ENCODE measurements at regions not wholly inside any gene's neighbourhood (a gene's known extent, or its start where the extent isn't known, plus 50 kb on each side); places are given as distances from the start of the nearest gene placed in this dataset.

- Histone ChIP-seq H3F3A (replicated peaks; ENCODE audit: low read depth) (no peaks in the 10 kb centered on the region), H3K36me3 (ENCODE audit: insufficient read depth) (no peaks in the 10 kb centered on the region), H3K79me2 (replicated peaks; ENCODE audit: insufficient read depth) (no peaks in the 10 kb centered on the region), H3K27ac (ENCODE audit: low read depth) (no peak overlapping the region), H3K4me2 (no peak overlapping the region), H4K20me1 (replicated peaks; ENCODE audit: insufficient read depth) (no peaks in the 10 kb centered on the region), H3K9me2 (ENCODE audit: insufficient read depth) (no peaks in the 10 kb centered on the region), H2AFZ (no peak overlapping the region), H3K27me3 (ENCODE audit: insufficient read depth) (no peaks in the 10 kb centered on the region), H3K4me3 (no peak overlapping the region), H3K4me1 (ENCODE audit: insufficient read depth) (no peaks in the 10 kb centered on the region)
- DNase-seq (ENCODE audit: low spot score) (no peak), ATAC-seq (no peak)
- Mint-ChIP-seq H3K27ac (no peak overlapping the region), H3K36me3 (ENCODE audit: low read depth) (no peaks in the 10 kb centered on the region), H3K4me3 (no peak overlapping the region), H3K4me1 (peaks cover 5% of the 10 kb centered on the region; the same call in 2 of the 3 replicates), H3K27me3 (ENCODE audit: insufficient read depth, low read depth, poor library complexity) (no peaks in the 10 kb centered on the region), H3K9me3 (no peaks in the 10 kb centered on the region)
- TF ChIP-seq ZNF114 (CRISPR knock-in tag; IDR thresholded peaks at IDR 0.05) (no peak), POLR2AphosphoS5 (IDR thresholded peaks at IDR 0.05; ENCODE audit: low read depth) (no peak), EZH2phosphoT487 (IDR thresholded peaks at IDR 0.05; ENCODE audit: unreplicated experiment) (no peak), ZNF331 (CRISPR knock-in tag; IDR thresholded peaks at IDR 0.05; ENCODE audit: low read depth) (no peak), NANOG (IDR thresholded peaks at IDR 0.05; ENCODE audit: borderline replicate concordance) (no peak), CREB1 (CRISPR knock-in tag; IDR thresholded peaks at IDR 0.05; ENCODE audit: low read depth) (no peak), EZH2 (IDR thresholded peaks at IDR 0.05; ENCODE audit: low read depth, unreplicated experiment) (no peak), ZNF462 (CRISPR knock-in tag; IDR thresholded peaks at IDR 0.05) (no peak)
- TF ChIP-seq, protein P1, sequence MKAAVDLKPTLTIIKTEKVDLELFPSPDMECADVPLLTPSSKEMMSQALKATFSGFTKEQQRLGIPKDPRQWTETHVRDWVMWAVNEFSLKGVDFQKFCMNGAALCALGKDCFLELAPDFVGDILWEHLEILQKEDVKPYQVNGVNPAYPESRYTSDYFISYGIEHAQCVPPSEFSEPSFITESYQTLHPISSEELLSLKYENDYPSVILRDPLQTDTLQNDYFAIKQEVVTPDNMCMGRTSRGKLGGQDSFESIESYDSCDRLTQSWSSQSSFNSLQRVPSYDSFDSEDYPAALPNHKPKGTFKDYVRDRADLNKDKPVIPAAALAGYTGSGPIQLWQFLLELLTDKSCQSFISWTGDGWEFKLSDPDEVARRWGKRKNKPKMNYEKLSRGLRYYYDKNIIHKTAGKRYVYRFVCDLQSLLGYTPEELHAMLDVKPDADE (IDR thresholded peaks at IDR 0.05) = no peak
- TF ChIP-seq, protein P2, sequence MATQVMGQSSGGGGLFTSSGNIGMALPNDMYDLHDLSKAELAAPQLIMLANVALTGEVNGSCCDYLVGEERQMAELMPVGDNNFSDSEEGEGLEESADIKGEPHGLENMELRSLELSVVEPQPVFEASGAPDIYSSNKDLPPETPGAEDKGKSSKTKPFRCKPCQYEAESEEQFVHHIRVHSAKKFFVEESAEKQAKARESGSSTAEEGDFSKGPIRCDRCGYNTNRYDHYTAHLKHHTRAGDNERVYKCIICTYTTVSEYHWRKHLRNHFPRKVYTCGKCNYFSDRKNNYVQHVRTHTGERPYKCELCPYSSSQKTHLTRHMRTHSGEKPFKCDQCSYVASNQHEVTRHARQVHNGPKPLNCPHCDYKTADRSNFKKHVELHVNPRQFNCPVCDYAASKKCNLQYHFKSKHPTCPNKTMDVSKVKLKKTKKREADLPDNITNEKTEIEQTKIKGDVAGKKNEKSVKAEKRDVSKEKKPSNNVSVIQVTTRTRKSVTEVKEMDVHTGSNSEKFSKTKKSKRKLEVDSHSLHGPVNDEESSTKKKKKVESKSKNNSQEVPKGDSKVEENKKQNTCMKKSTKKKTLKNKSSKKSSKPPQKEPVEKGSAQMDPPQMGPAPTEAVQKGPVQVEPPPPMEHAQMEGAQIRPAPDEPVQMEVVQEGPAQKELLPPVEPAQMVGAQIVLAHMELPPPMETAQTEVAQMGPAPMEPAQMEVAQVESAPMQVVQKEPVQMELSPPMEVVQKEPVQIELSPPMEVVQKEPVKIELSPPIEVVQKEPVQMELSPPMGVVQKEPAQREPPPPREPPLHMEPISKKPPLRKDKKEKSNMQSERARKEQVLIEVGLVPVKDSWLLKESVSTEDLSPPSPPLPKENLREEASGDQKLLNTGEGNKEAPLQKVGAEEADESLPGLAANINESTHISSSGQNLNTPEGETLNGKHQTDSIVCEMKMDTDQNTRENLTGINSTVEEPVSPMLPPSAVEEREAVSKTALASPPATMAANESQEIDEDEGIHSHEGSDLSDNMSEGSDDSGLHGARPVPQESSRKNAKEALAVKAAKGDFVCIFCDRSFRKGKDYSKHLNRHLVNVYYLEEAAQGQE (IDR thresholded peaks at IDR 0.05; ENCODE audit: unreplicated experiment) = no peak
Measured at GRCh38 chr7:13181216-13181615, 493.8 kb downstream of the ARL4A start.

Measured in GM23338 (cell line).